Chondrocyte (in vitro differentiated cells): ENCODE measurements at regions not wholly inside any gene's neighbourhood (a gene's known extent, or its start where the extent isn't known, plus 50 kb on each side); places are given as distances from the start of the nearest gene placed in this dataset.

Source experiments
- DNase-seq: peaks from one replicate; pipeline ENCODE4 v3.0.0; 2021; ENCODE audit warnings: mixed read lengths, low spot score
- H3K27ac Mint-ChIP-seq: one replicate; pipeline ENCODE4 v1.8.0; 2021; ENCODE audit warnings: mild to moderate bottlenecking, moderate library complexity, mixed read lengths; ENCODE audit not compliant: unreplicated experiment
- H3K27me3 Mint-ChIP-seq: 2 replicates; pipeline ENCODE4 v1.8.0; 2021; ENCODE audit warnings: low read depth, mixed read lengths
- H3K36me3 Mint-ChIP-seq: 2 replicates; pipeline ENCODE4 v1.8.0; 2021; ENCODE audit warnings: low read depth, mixed read lengths
- H3K4me1 Mint-ChIP-seq: 2 replicates; pipeline ENCODE4 v1.8.0; 2021; ENCODE audit warnings: low read depth, mild to moderate bottlenecking, mixed read lengths
- H3K4me3 Mint-ChIP-seq: one replicate; pipeline ENCODE4 v1.8.0; 2021; ENCODE audit warnings: mild to moderate bottlenecking, moderate library complexity, mixed read lengths; ENCODE audit not compliant: unreplicated experiment
- H3K9me3 Mint-ChIP-seq: 2 replicates; pipeline ENCODE4 v1.8.0; 2021; ENCODE audit warnings: low read depth, mixed read lengths
- CTCF ChIP-seq: fragments of 200-600 bp; sonication (generic); IDR thresholded peaks from 2 replicates; pipeline ENCODE4 v1.5.0; 2021; ENCODE audit warnings: antibody characterized with exemption, mild to moderate bottlenecking, moderate library complexity

- DNase-seq, result no peak
- Mint-ChIP-seq H3K4me1 (no peaks in the 10 kb centered on the region), H3K27ac (no peak overlapping the region), H3K36me3 (no peaks in the 10 kb centered on the region), H3K4me3 (no peak overlapping the region), H3K27me3 (peaks cover 51% of the 10 kb centered on the region), H3K9me3 (no peaks in the 10 kb centered on the region)
- TF ChIP-seq CTCF, result no peak
Measured at GRCh38 chr12:3336606-3337311, 154.2 kb upstream of the PRMT8 start.

- no peak for TF ChIP-seq CTCF
- DNase-seq, result no peak
- Mint-ChIP-seq H3K4me1 (no peaks in the 10 kb centered on the region), H3K9me3 (no peaks in the 10 kb centered on the region), H3K4me3 (no peak overlapping the region), H3K27me3 (peaks cover 61% of the 10 kb centered on the region), H3K27ac (no peak overlapping the region), H3K36me3 (no peaks in the 10 kb centered on the region)
Measured at GRCh38 chr12:3337944-3338343, 153.1 kb upstream of the PRMT8 start.

GRCh38 chr12:3339221-3339620 is 151.8 kb upstream of the PRMT8 start:
- H3K27me3 Mint-ChIP-seq, result peaks cover 70% of the 10 kb centered on the region
- no peak overlapping the region for H3K4me3 Mint-ChIP-seq
- no peaks in the 10 kb centered on the region for H3K36me3 Mint-ChIP-seq
- H3K9me3 Mint-ChIP-seq, result no peaks in the 10 kb centered on the region
- TF ChIP-seq CTCF, result no peak
- H3K4me1 Mint-ChIP-seq, result no peaks in the 10 kb centered on the region
- DNase-seq, result no peak
- H3K27ac Mint-ChIP-seq, result no peak overlapping the region

GRCh38 chr12:3341594-3341993 is 149.4 kb upstream of the PRMT8 start:
- no peaks in the 10 kb centered on the region for H3K4me1 Mint-ChIP-seq
- H3K27ac Mint-ChIP-seq, result no peak overlapping the region
- H3K36me3 Mint-ChIP-seq, result no peaks in the 10 kb centered on the region
- no peak for DNase-seq
- no peaks in the 10 kb centered on the region for H3K9me3 Mint-ChIP-seq
- TF ChIP-seq CTCF, result no peak
- no peak overlapping the region for H3K4me3 Mint-ChIP-seq
- H3K27me3 Mint-ChIP-seq, result peaks cover 53% of the 10 kb centered on the region

GRCh38 chr12:3342051-3342450 is 149.0 kb upstream of the PRMT8 start:
- TF ChIP-seq CTCF, result peak; percentile 69
- no peak overlapping the region for H3K27ac Mint-ChIP-seq
- H3K9me3 Mint-ChIP-seq, result no peaks in the 10 kb centered on the region
- no peaks in the 10 kb centered on the region for H3K4me1 Mint-ChIP-seq
- no peak for DNase-seq
- H3K4me3 Mint-ChIP-seq, result no peak overlapping the region
- no peaks in the 10 kb centered on the region for H3K36me3 Mint-ChIP-seq
- H3K27me3 Mint-ChIP-seq, result peaks cover 52% of the 10 kb centered on the region
